ENCODE measurements at regions not wholly inside any gene's neighbourhood (a gene's known extent, or its start where the extent isn't known, plus 50 kb on each side); places are given as distances from the start of the nearest gene placed in this dataset.

DNA sequence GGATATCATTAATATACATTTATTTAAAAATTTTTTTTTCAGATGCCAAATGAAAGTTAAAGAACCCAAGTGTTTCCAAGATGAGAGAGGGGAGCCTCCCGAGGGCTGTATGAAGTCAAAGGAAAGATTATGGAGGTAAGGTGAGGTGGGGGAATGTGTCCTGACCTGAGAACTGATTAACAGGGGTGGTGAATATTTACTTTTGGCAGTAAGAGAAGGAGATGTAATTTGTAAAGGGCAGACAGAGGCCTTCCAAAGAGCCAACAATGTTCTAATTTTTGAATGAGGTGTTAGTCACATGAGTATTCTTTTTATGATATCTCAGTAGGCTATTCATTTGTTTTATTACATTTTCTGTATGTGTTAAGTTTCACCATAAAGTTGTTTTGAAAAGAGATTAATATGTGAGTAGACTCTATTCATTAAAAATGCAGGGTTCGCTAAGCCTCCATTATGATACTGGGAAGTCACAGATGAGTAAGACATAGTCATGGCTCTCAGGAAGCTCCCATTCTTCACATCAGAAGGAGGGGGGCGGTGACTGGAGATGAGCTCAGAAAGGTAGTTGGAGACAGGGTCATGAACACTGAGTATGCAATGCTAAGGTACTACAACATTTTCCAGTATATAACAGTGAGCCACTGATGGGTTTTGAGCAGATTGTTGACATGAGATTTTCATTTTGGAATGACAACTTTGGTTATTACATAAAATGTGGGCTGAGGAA lies 62.4 kb upstream of the TNFSF18 start:
- Mint-ChIP-seq H3K27ac (ENCODE audit: unreplicated experiment) (no peak overlapping the region), H3K4me1 (ENCODE audit: unreplicated experiment) (no peaks in the 10 kb centered on the region), H3K27me3 (ENCODE audit: unreplicated experiment) (no peaks in the 10 kb centered on the region), H3K9me3 (ENCODE audit: unreplicated experiment) (peaks cover 1% of the 10 kb centered on the region), H3K4me3 (ENCODE audit: unreplicated experiment) (no peak overlapping the region), H3K36me3 (ENCODE audit: low read depth, unreplicated experiment) (no peaks in the 10 kb centered on the region)
- DNase-seq (ENCODE audit: low spot score), result no peak
- TF ChIP-seq, protein P1, sequence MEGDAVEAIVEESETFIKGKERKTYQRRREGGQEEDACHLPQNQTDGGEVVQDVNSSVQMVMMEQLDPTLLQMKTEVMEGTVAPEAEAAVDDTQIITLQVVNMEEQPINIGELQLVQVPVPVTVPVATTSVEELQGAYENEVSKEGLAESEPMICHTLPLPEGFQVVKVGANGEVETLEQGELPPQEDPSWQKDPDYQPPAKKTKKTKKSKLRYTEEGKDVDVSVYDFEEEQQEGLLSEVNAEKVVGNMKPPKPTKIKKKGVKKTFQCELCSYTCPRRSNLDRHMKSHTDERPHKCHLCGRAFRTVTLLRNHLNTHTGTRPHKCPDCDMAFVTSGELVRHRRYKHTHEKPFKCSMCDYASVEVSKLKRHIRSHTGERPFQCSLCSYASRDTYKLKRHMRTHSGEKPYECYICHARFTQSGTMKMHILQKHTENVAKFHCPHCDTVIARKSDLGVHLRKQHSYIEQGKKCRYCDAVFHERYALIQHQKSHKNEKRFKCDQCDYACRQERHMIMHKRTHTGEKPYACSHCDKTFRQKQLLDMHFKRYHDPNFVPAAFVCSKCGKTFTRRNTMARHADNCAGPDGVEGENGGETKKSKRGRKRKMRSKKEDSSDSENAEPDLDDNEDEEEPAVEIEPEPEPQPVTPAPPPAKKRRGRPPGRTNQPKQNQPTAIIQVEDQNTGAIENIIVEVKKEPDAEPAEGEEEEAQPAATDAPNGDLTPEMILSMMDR (IDR thresholded peaks at IDR 0.05; ENCODE audit: unreplicated experiment), result no peak

DNA sequence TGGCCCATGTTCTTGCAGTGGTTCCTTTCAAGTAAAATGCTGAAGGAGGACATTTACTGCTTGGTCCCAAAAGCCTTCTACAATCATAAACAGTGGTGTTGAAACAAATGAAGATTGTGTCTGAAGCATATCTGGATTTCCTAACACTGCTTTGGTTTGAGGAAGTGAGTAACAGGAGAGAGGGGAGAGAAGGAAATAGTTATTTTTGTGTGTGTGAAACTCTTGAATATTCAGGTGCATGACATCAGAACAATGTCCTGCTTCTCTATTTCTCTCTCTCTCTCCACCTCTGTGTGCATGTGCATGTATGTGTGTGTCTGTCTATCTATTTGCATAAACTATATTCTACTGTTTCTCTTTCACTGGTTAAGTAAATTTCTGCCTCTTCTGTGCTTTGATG lies 61.4 kb upstream of the TNFSF18 start:
- Mint-ChIP-seq H3K27me3 (ENCODE audit: unreplicated experiment) (no peaks in the 10 kb centered on the region), H3K27ac (ENCODE audit: unreplicated experiment) (no peak overlapping the region), H3K4me3 (ENCODE audit: unreplicated experiment) (no peak overlapping the region), H3K4me1 (ENCODE audit: unreplicated experiment) (no peaks in the 10 kb centered on the region), H3K9me3 (ENCODE audit: unreplicated experiment) (peaks cover 5% of the 10 kb centered on the region), H3K36me3 (ENCODE audit: low read depth, unreplicated experiment) (no peaks in the 10 kb centered on the region)
- TF ChIP-seq, protein P1 (IDR thresholded peaks at IDR 0.05; ENCODE audit: unreplicated experiment), result no peak
- DNase-seq (ENCODE audit: low spot score), result no peak

DNA sequence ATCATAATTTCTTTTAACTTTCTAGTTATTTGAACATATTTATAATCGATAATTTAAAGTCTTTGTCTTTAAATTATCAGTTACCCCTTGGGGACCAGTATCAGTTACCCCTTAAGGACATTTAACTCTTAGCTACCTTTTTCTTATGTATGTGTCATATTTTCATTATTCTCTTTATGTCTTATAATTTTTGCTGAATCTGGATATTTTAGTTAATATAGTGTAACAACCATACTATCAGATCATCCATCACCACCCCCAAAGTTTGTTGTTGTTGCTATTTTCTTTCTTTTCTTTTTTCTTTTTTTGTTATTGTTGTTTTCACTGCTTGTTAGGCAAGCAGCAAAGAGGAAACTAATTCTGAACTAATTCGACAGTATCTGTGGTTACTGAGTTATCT lies 57.0 kb upstream of the TNFSF18 start:
- Mint-ChIP-seq H3K27ac (ENCODE audit: unreplicated experiment) (no peak overlapping the region), H3K27me3 (ENCODE audit: unreplicated experiment) (no peaks in the 10 kb centered on the region), H3K36me3 (ENCODE audit: low read depth, unreplicated experiment) (peaks cover 2% of the 10 kb centered on the region), H3K9me3 (ENCODE audit: unreplicated experiment) (peaks cover 5% of the 10 kb centered on the region), H3K4me1 (ENCODE audit: unreplicated experiment) (no peaks in the 10 kb centered on the region), H3K4me3 (ENCODE audit: unreplicated experiment) (no peak overlapping the region)
- TF ChIP-seq, protein P1 (IDR thresholded peaks at IDR 0.05; ENCODE audit: unreplicated experiment), result no peak
- DNase-seq (ENCODE audit: low spot score), result no peak

DNA sequence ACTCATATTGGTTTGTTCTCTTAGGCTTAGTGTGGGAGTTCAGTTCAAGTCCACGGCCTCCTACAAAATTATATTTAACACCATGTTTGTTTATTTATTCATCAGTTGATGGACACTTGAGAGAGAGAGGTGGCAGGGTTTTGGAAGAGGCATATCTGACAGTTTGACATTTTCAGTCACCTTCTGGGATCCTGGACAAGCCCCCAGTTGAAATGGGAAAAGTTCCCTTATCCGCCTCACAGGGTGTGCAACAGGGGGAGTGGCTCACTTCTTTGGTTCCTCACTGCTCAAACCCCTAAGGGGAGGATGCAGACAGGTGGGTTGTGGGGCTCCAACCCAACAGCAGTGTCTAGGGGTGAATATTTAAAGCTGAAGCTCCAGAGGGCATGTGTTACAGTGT lies 52.3 kb upstream of the TNFSF18 start:
- Mint-ChIP-seq H3K9me3 (ENCODE audit: unreplicated experiment) (peaks cover 2% of the 10 kb centered on the region), H3K4me3 (ENCODE audit: unreplicated experiment) (no peak overlapping the region), H3K27ac (ENCODE audit: unreplicated experiment) (no peak overlapping the region), H3K36me3 (ENCODE audit: low read depth, unreplicated experiment) (peaks cover 4% of the 10 kb centered on the region), H3K27me3 (ENCODE audit: unreplicated experiment) (no peaks in the 10 kb centered on the region), H3K4me1 (ENCODE audit: unreplicated experiment) (no peaks in the 10 kb centered on the region)
- TF ChIP-seq, protein P1 (IDR thresholded peaks at IDR 0.05; ENCODE audit: unreplicated experiment), result no peak
- DNase-seq (ENCODE audit: low spot score), result no peak

DNA sequence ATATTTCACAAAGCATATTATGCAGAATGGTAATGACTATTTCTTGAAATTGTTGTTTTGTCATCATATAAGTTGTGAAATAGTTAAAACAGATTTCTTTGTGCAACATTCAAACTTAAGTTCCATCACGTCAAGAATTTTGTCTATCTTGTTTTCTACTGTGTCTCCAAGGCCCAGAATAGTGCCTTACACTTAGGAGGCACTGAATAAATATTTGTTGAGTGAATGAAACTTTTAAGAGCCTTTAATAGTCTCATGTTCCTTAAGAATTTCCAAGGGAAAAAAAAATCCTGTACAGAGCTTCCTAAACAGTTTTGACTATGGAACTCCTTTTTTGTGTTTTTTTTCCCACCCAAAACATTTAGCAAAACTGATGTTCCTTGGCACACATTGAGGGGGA lies 50.8 kb upstream of the TNFSF18 start:
- DNase-seq (ENCODE audit: low spot score), result no peak
- H3K36me3 Mint-ChIP-seq (ENCODE audit: low read depth, unreplicated experiment), result peaks cover 4% of the 10 kb centered on the region
- TF ChIP-seq, protein P1 (IDR thresholded peaks at IDR 0.05; ENCODE audit: unreplicated experiment), result no peak

More for the DNA sequence above, 50.8 kb upstream of the TNFSF18 start:
- Mint-ChIP-seq H3K4me1 (ENCODE audit: unreplicated experiment) (no peaks in the 10 kb centered on the region), H3K27me3 (ENCODE audit: unreplicated experiment) (peaks cover 2% of the 10 kb centered on the region), H3K27ac (ENCODE audit: unreplicated experiment) (no peak overlapping the region), H3K9me3 (ENCODE audit: unreplicated experiment) (no peaks in the 10 kb centered on the region), H3K4me3 (ENCODE audit: unreplicated experiment) (no peak overlapping the region)

Measured in endothelial cell (in vitro differentiated cells).